SKM-1 treated with dmso at 0.1 percent for 144 hours (cell line): ENCODE measurements at regions not wholly inside any gene's neighbourhood (a gene's known extent, or its start where the extent isn't known, plus 50 kb on each side); places are given as distances from the start of the nearest gene placed in this dataset.
"Not testable (repeated sequence)": the region's sequence is repeated elsewhere in the genome, so short reads cannot be mapped to it uniquely, and the experiment has no call there.

ENCODE experiments used
- DNase-seq: peaks from one replicate; lab custom pipeline; 2025; ENCODE audit not compliant: unreplicated experiment; lab: John Stamatoyannopoulos, UW

- no peak for DNase-seq
Measured at GRCh38 chr10:33712825-33713224, 378.4 kb upstream of the NRP1 start.

GRCh38 chr10:33710006-33710405 lies 375.5 kb upstream of the NRP1 start:
- DNase-seq, result no peak

- no peak for DNase-seq
Measured at GRCh38 chr10:33709008-33709753, 374.7 kb upstream of the NRP1 start.

DNA sequence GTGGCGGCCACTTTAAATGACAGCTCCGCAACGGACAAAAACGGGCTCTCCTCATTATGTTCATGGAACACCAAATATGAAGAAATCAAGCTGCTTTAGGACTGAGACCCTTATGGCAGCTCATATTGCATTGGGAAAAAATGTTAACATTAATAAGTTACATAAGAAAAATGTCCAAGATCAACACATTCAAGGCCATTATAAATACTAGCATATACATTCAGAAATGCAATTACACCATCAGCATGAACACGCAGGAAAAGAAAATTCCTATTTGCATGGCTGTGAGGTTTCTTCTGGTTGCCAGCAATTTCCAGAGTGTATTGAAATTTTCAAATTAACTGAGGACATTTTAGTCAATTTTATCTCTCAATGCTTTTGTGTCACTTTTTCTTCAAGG lies 374.1 kb upstream of the NRP1 start:
- DNase-seq, result no peak

- DNase-seq, result no peak
Measured at GRCh38 chr10:33706746-33707145, 372.3 kb upstream of the NRP1 start.

DNA sequence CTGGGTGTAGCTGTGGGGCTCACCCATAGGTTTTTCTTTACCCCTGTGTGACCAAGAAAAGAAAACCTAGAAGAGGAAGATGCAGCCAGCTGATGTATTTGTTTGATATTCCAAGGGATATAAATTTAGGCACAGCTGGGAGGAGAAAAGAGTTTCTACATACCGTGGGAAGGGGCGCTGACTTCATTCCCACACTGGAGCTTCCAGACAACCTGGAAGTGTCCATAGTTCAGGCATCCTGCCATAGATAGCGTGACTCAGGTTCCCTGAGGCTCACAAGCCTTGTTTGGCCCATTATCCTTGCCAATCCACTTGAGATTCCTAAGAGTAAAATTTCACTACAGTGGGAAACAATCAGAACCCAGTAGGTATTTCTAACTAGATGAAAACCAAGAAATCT lies 371.7 kb upstream of the NRP1 start:
- DNase-seq, result no peak

GRCh38 chr10:33704214-33704830 lies 369.9 kb upstream of the NRP1 start:
- no peak for DNase-seq

- DNase-seq, result no peak
Measured at GRCh38 chr10:33703501-33704213, 369.2 kb upstream of the NRP1 start.

DNA sequence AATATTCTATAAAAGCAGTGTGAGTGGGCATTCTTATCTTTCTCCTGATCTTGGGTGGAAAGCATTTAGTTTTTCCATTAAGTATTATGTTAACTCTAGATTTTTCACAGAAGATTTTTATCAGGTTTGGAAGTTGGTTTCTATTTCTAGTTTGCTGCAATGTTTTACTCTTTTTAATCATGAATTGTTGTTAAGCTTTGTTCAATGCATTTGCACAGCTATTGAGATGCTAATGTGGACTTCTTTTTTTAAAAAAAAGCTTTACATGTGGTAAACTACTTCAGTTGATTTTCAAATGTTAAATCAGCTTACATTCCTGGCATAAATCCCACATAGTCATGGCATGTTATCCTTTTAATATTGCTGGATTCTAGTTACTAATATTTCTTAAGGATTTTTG lies 363.6 kb upstream of the NRP1 start:
- DNase-seq, result no peak

DNA sequence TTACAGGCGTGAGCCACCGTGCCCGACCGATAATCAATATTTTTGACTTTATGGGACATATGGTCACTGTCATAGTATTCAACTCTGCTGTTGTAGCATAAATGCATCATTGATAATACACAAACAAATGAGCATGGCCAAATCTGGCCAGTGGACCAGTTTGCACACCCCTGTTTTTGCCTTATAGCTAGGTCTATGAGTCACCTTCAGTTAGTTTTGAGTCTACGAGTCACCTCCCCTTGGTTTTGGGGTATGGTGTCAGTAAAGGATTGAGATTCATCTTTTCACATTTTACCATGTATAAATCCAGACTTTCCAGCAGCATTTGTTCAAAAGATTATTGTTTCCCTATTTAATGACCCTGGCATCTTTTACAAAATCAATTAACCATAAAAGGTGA lies 362.5 kb upstream of the NRP1 start:
- no peak for DNase-seq

DNA sequence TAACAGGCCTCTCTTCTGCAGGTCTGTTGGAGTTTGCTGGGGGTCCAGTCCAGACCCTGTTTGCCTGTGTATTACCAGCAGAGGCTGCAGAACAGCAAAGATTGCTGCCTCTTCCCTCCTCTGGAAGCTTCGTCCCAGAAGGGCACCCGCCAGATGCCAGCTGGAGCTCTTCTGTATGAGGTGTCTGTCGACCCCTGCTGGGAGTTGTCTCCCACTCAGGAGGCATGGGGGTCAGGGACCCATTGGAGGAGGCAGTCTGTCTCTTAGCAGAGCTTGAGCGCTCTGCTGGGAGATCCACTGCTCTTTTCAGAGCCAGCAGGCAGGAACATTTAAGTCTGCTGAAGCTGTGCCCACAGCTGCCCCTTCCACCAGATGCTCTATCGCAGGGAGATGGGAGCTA lies 361.1 kb upstream of the NRP1 start:
- DNase-seq, result no peak

DNA sequence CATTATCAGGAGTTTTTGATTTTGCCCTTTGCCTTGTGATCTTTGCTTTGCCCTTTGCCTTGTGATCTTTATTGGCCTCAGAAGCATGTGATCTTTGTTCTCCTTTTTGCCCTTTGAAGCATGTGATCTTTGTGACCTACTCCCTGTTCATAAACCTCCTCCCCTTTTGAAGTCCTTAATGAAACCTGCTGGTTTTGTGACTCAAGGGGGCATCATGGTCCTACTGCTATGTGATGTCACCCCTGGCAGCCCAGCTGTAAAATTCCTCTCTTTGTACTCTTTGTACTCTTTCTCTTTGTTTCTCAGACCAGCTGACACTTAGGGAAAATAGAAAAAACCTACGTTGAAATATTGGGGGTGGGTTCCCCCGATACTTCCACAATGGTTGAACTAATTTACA lies 356.1 kb upstream of the NRP1 start:
- DNase-seq, result not testable (repeated sequence)

- no peak for DNase-seq
Measured at GRCh38 chr10:33688506-33688905, 354.0 kb upstream of the NRP1 start.

DNA sequence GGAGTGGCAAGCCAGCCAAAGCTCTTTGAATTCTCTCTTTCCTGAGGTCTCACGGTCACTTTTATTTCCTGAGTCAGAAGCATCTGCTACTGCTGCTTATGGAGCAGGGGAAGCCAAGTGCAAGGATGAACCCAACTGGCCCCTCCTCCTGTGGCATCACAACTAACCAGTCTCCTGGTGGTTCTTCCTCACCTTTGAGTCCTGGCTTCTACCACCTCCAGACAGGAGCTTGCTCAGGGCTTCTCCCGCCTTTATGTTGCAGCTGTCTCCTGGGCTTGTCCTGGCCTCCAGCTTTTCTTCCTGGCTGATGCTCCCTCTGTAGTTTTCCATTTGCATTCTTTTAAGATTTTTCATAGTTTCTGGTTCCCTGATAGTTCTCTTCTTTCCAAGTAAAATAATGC lies 349.7 kb upstream of the NRP1 start:
- DNase-seq, result no peak

- no peak for DNase-seq
Measured at GRCh38 chr10:33681595-33681994, 347.1 kb upstream of the NRP1 start.

GRCh38 chr10:33680036-33680435 lies 345.6 kb upstream of the NRP1 start:
- no peak for DNase-seq

GRCh38 chr10:33676606-33677339 lies 342.3 kb upstream of the NRP1 start:
- no peak for DNase-seq

DNA sequence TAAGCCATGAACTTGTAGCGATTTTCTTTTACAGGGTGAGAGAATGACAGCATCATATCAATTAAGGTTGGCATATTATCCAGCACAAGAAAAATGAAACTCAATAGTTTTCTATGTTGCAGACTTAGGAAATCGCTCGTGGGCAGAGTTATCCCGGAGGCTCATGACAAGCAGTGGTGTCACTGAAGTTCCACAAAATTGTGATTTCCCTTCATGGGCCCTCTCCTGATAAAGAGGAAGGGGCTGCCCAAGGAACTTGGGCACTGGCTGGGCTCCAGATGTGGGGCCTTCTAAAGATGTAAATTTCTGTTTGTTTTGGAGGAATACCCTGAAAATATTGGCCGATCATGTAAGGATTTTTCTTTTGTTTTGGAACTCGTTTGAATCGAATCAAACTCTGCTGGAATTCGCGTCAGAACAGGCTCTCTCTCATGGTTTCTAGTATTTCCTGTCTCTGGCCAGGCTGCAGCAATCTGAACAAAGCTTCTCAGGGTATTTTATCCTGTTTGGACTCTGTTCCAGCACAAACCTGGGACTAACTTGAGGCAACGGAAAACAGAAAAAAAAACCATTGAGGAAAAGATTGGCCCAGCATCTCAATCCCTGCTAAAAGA lies 340.6 kb upstream of the NRP1 start:
- no peak for DNase-seq

GRCh38 chr10:33674491-33674890 lies 340.0 kb upstream of the NRP1 start:
- no peak for DNase-seq

DNA sequence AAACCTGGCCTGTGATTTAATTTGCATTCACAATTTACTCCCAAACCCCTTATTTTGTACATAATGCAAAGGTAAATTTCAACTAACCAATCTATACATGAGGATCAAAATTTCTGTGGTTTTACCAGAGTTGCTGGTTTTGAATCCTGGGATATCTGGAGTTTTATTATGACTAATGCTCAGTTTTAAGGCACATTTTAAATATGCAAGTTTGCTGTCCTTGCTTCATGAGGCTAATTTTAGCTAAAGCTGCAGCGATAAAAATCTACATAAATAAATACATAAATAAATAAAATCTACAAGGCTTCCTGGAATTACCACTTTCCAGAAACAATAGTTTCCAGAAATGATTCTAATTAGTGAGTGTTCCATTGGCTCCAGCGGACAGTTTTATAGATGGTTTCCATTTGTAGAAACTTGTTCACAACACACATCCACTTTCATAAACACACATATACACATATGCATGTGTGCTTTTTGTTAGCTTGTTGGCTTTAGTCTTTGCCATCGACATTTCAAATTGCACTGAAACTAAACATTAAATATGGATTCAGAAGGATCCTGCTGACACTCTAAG lies 339.5 kb upstream of the NRP1 start:
- no peak for DNase-seq

DNA sequence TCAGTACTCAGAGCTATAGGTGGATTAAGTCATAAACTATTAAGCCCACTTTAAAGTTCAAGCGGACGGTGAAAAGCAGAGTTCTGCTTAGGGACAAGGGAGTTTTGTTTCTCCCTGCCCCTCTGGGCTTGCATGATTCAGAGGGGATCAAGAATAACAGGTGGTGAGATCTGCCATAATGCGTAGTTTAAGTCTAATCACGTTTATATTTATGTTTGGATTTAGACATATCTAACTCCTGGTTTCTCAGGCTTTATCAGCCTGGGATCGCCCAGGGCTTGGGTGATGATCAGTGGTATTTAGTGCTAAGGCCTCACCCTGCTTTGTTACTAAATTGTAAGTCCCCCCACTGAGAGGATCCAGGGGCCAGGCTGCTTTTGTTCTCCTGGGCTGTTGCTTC lies 335.4 kb upstream of the NRP1 start:
- no peak for DNase-seq
